Thymus (tissue), 11 donors: ENCODE measurements at regions not wholly inside any gene's neighbourhood (a gene's known extent, or its start where the extent isn't known, plus 50 kb on each side); places are given as distances from the start of the nearest gene placed in this dataset.
"Not testable (repeated sequence)": the region's sequence is repeated elsewhere in the genome, so short reads cannot be mapped to it uniquely, and the experiment has no call there.

ENCODE experiments used
- DNase-seq, 9 donors: peaks; one replicate each; pipeline ENCODE4 v3.0.0-alpha.2; 2013; ENCODE audit warnings: low spot score in 9 of 9, low read depth in 6 of 9, missing footprints in 1 of 9
- H3K27ac ChIP-seq, 2 donors: one replicate each; pipeline ENCODE4 v1.5.1; 2013; ENCODE audit warnings: control low read depth in 1 of 2, low read depth in 1 of 2, low read length in 1 of 2, mild to moderate bottlenecking in 1 of 2, moderate library complexity in 1 of 2
- H3K27me3 ChIP-seq, 2 donors: one replicate each; pipeline ENCODE4 v1.5.1; 2013; ENCODE audit warnings: low read length in 1 of 2; ENCODE audit not compliant: control insufficient read depth in 2 of 2, insufficient read depth in 1 of 2
- H3K36me3 ChIP-seq, 2 donors: one replicate each; pipeline ENCODE4 v1.5.1; 2013; ENCODE audit warnings: low read length in 1 of 2, mild to moderate bottlenecking in 1 of 2, moderate library complexity in 1 of 2; ENCODE audit not compliant: control insufficient read depth in 2 of 2, insufficient read depth in 2 of 2
- H3K4me1 ChIP-seq, 2 donors: one replicate each; pipeline ENCODE4 v1.5.1; 2013; ENCODE audit warnings: low read length in 2 of 2; ENCODE audit not compliant: control insufficient read depth in 2 of 2, insufficient read depth in 2 of 2
- H3K4me3 ChIP-seq, 2 donors: one replicate each; pipeline ENCODE4 v1.5.1; 2013; ENCODE audit warnings: low read length in 2 of 2, control low read depth in 1 of 2, mild to moderate bottlenecking in 1 of 2
- H3K9me3 ChIP-seq, 2 donors: one replicate each; pipeline ENCODE4 v1.5.1; 2013; ENCODE audit warnings: low read length in 1 of 2, mild to moderate bottlenecking in 1 of 2; ENCODE audit not compliant: control insufficient read depth in 2 of 2, insufficient read depth in 1 of 2
- WGBS: extraction: QIAGEN DNeasy Blood & Tissue Kit; methylation state at CpG from one replicate; pipeline ENCODE4 v1.1.7; 2013; 5-methylcytosine and 5-hydroxymethylcytosine counted together
- donor health status: healthy.

DNA sequence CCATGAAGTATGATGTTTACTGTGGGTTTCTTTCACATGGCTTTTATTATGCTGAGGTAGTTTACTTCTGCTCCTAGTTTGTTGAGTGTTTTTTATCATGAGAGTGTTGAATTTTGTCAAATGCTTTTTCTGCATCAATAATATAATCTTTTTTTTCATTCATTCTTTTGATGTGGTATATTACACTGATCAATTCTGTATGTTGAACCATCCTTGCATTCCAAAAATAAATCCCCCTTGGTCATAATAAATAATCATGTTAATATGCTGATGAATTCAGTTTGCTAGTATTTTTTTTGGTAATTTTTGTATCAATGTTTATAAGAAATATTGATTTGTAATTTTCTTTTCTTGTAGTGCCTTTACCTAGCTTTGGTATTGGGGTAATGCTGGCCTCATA lies 97.9 kb upstream of the ZNF648 start:
- no peaks in the 10 kb centered on the region for H3K4me1 ChIP-seq
- no peaks in the 10 kb centered on the region for H3K9me3 ChIP-seq
- no peak for DNase-seq
- H3K27ac ChIP-seq, result no peak overlapping the region
- H3K4me3 ChIP-seq, result no peak overlapping the region
- no peaks in the 10 kb centered on the region for H3K36me3 ChIP-seq
- no peaks in the 10 kb centered on the region for H3K27me3 ChIP-seq

- no peak for DNase-seq
- Histone ChIP-seq H3K4me3 (no peak overlapping the region), H3K27me3 (no peaks in the 10 kb centered on the region), H3K27ac (no peak overlapping the region), H3K9me3 (no peaks in the 10 kb centered on the region), H3K36me3 (no peaks in the 10 kb centered on the region), H3K4me1 (no peaks in the 10 kb centered on the region)
- 88% methylated on average over 2 of the region's 2 CpGs for WGBS
Observed at GRCh38 chr1:182157187-182157586, 95.7 kb upstream of the ZNF648 start.

DNA sequence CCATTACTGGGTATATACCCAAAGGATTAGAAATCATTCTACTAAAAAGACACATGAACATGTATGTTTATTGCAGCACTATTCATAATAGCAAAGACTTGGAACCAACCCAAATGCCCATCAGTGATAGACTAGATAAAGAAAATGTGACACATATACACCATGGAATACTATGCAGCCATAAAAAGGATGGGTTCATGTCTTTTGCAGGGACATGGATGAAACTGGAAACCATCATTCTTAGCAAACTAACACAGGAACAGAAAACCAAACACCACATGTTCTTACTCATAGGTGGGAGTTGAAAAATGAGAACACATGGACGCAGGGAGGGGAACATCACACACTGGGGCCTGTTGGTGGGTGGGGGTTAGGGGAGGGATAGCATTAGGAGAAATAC lies 92.9 kb upstream of the ZNF648 start:
- 94% methylated on average over 1 of the region's 1 CpG for WGBS

DNA sequence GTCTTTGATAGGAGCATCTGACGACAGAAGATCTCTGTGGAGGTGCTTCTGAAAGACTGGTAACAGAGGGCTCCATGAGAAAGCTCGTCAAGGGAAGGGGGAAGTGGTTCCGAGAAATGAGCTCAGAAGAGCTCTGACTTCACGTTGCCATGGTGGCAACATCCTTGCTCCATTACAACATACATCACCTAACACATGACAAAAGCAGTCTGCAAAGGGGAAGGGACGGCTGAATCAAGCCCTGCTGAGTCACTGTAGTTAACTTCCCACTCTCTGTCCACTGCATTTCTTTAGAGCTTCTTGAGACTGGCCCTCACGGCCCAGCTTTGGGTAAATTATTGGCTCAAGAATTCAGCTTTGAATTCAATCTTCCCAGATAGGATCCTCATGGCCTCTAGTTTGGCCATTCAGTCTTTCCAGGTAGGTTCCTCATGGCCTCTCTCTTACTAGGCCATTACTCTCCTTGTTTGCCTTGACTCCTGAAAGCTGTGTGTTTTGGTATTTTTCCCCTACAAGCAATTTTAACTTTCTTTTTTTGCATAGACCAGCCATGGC lies 88.0 kb upstream of the ZNF648 start:
- Histone ChIP-seq H3K27me3 (no peaks in the 10 kb centered on the region), H3K36me3 (no peaks in the 10 kb centered on the region), H3K27ac (peak overlapping the region in 1 of 2 donors; percentile 43), H3K4me3 (no peak overlapping the region), H3K4me1 (peaks cover 0 to 14% of the 10 kb centered on the region in 2 donors), H3K9me3 (no peaks in the 10 kb centered on the region)
- 70% methylated on average over 6 of the region's 6 CpGs for WGBS
- peak in 3 of 9 donors; percentile 16 to 58 (median 27) for DNase-seq

More for the DNA sequence above, 92.9 kb upstream of the ZNF648 start:
- not testable (repeated sequence) for H3K9me3 ChIP-seq, H3K4me1 ChIP-seq, H3K4me3 ChIP-seq, DNase-seq, H3K27me3 ChIP-seq, H3K36me3 ChIP-seq, H3K27ac ChIP-seq

DNA sequence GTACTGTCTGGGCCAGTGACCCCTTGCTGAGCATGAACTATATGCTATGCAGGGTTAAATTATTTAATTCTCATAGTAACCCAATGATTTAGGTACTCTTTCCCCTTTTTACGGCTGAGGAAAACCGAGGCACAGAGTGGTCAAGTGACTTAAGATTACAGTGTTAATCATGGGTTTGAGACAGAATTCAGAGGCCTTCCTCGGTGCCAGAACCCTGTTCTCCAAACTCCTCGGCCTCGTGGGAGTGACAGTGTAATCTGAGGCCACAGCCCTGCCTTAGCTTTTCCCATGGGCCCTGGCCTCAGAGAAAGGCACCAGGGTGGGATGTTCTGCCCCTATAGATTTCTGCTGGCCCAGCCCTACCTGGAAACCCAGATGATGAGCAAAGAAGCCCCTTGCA lies 86.4 kb upstream of the ZNF648 start:
- no peaks in the 10 kb centered on the region for H3K27me3 ChIP-seq
- no peak overlapping the region for H3K27ac ChIP-seq
- WGBS, result 95% methylated on average over 5 of the region's 5 CpGs
- H3K4me3 ChIP-seq, result no peak overlapping the region
- no peaks in the 10 kb centered on the region for H3K36me3 ChIP-seq
- peaks cover 0 to 3% of the 10 kb centered on the region in 2 donors for H3K9me3 ChIP-seq
- no peak for DNase-seq
- H3K4me1 ChIP-seq, result peaks cover 13 to 30% of the 10 kb centered on the region in 2 donors

GRCh38 chr1:182147136-182147820 lies 85.8 kb upstream of the ZNF648 start:
- Histone ChIP-seq H3K9me3 (peaks cover 0 to 3% of the 10 kb centered on the region in 2 donors), H3K4me1 (peaks cover 18 to 35% of the 10 kb centered on the region in 2 donors), H3K4me3 (no peak overlapping the region), H3K36me3 (no peaks in the 10 kb centered on the region), H3K27me3 (no peaks in the 10 kb centered on the region), H3K27ac (no peak overlapping the region)
- DNase-seq, result no peak
- WGBS, result 94% methylated on average over 4 of the region's 4 CpGs

DNA sequence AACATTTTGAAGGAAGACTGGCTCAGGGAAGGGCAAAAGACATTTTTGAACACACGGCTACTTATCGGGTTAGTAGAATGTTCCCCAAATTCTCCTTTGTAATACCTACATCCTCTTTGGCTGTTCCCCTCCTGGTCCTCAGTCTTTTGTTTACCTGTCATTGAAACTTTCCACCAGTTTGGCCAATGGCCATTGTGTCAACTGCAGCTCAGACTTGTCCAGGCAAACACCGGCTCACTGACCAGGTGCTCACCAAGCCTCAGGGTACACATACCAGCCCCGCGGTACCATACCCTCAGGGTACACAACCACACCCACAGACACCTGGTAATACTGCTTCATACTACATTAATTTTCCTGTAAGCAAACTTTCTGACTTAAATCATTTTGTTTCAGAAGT lies 84.8 kb upstream of the ZNF648 start:
- Histone ChIP-seq H3K4me3 (no peak overlapping the region), H3K36me3 (no peaks in the 10 kb centered on the region), H3K4me1 (peaks cover 20 to 37% of the 10 kb centered on the region in 2 donors), H3K27ac (peak overlapping the region; percentile 21 to 37), H3K27me3 (no peaks in the 10 kb centered on the region), H3K9me3 (peaks cover 0 to 3% of the 10 kb centered on the region in 2 donors)
- DNase-seq, result no peak
- 81% methylated on average over 5 of the region's 5 CpGs for WGBS

DNA sequence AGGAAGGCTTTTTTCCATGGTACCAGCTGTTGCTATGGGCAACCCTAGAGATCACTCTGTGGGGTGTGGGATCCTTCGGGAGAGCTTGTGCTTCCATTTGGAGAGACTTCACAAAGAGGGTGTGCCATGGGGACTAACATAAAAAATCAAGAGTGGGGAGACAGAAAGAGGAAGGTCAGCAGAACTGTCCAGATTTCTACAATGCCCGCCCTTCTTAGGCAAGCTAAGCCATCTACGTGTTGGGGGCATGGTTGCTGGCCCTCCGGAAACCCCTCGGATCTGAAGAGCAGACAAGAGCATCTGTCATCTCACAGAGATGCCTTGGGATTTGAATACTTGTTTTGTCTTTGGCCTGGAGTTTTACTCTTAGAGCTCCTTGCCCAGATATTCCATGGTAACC lies 83.9 kb upstream of the ZNF648 start:
- WGBS, result 97% methylated on average over 5 of the region's 5 CpGs
- Histone ChIP-seq H3K36me3 (no peaks in the 10 kb centered on the region), H3K27me3 (no peaks in the 10 kb centered on the region), H3K9me3 (peaks cover 0 to 3% of the 10 kb centered on the region in 2 donors), H3K27ac (peak overlapping the region; percentile 63 to 85), H3K4me3 (no peak overlapping the region), H3K4me1 (peaks cover 20 to 39% of the 10 kb centered on the region in 2 donors)
- DNase-seq, result no peak

DNA sequence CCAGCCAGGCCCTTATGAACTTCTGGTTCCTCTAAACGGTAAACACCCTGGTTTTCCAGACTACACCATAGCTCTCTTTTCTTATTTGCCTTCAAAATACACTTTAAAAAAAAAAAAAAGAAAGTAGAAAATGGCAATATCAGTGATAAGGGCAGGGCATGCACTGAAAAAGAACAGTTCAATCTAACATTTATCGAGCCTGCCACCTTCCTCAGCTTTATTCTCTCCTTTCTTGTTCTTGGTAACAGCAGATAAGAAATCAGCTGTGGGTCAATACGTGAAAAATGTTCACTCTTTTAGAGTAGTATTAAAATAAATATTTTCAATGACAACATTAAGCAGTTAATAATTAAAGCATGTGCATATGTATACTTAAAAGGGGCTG lies 83.1 kb upstream of the ZNF648 start:
- H3K4me3 ChIP-seq, result no peak overlapping the region
- no peaks in the 10 kb centered on the region for H3K36me3 ChIP-seq
- peak overlapping the region; percentile 77 to 85 for H3K27ac ChIP-seq
- no peak for DNase-seq
- peaks cover 0 to 3% of the 10 kb centered on the region in 2 donors for H3K9me3 ChIP-seq
- peaks cover 20 to 39% of the 10 kb centered on the region in 2 donors for H3K4me1 ChIP-seq
- 77% methylated on average over 3 of the region's 3 CpGs for WGBS
- no peaks in the 10 kb centered on the region for H3K27me3 ChIP-seq
